Stimulated activated CD8-positive, alpha-beta memory T cell treated with anti-CD3 and anti-CD28 coated beads, Interleukin-15, amount 100 ng/mL, for 1 hour (primary cell): ENCODE measurements at regions not wholly inside any gene's neighbourhood (a gene's known extent, or its start where the extent isn't known, plus 50 kb on each side); places are given as distances from the start of the nearest gene placed in this dataset.
"Not testable (repeated sequence)": the region's sequence is repeated elsewhere in the genome, so short reads cannot be mapped to it uniquely, and the experiment has no call there.

Source experiments
- DNase-seq: peaks from one replicate; pipeline ENCODE4 v3.0.0-alpha.2; 2020; ENCODE audit warnings: low read depth

DNA sequence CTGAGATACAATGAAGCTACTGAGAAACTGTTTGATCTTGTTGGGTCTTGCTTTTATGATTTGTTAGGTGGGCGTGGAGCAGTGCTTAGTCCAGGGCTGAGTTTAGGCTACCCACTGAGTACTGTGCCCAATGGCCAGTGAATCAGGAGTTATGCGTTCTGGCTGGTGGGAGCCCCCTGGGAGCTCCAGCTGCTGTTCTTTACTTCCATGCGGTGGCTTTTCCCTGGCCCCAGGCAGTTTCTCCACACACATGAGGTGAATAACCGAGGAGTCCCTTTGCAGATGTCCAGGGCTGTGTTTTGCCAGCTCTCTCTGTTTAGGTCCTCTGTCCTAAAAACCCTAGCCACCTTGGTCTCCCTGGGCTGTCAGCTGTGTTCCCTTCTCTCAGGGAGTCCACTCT, 106.5 kb downstream of the KLF13 start:
- no peak for DNase-seq

- no peak for DNase-seq
Measured at GRCh38 chr15:31433574-31433973, 106.9 kb downstream of the KLF13 start.

GRCh38 chr15:31434275-31434587, 107.6 kb downstream of the KLF13 start:
- no peak for DNase-seq

- DNase-seq: peak; percentile 59
Measured at GRCh38 chr15:31434588-31435260, 108.1 kb downstream of the KLF13 start.

GRCh38 chr15:31435261-31435911, 108.8 kb downstream of the KLF13 start:
- peak; percentile 41 for DNase-seq

GRCh38 chr15:31435912-31436628, 109.4 kb downstream of the KLF13 start:
- DNase-seq: no peak

GRCh38 chr15:31437686-31438085, 111.1 kb downstream of the KLF13 start:
- no peak for DNase-seq

- no peak for DNase-seq
Measured at GRCh38 chr15:31438601-31439265, 112.1 kb downstream of the KLF13 start.

DNA sequence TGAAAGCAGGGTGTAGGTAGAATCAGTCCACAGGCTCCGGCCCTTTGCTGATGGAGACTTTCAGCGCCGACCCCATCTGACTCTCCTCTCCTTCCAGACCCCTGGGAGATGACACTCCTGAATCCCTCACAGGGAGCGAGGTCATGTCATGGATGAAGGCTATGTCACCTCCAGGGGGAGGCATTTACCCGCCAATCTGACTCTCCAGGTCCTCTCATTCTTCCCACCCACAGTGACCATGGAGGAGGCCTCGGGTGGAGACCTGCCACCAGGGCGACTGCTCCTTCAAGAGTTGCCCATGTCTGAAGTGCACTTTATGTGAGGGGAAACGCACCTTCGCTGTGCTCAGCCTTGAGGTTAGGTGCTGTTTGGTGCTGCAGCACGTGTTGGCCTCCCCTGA, 112.7 kb downstream of the KLF13 start:
- no peak for DNase-seq

DNA sequence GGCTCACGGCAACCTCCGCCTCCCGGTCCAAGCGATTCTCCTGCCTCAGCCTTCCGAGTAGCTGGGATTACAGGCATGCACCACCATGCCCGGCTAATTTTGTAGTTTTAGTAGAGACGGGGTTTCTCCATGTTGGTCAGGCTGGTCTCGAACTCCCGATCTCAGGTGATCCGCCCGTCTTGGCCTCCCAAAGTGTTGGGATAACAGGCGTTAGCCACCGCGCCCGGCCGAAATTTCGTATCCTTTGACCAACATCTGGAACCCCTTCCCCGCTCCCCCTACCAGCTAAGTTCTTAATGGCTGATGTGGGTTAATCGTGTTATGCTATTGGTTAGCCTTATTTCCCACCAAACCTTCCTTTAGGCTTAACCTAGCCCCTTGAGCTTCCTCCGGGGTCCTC, 113.6 kb downstream of the KLF13 start:
- not testable (repeated sequence) for DNase-seq

- no peak for DNase-seq
Measured at GRCh38 chr15:31440754-31441311, 114.2 kb downstream of the KLF13 start.

GRCh38 chr15:31442226-31442625, 115.6 kb downstream of the KLF13 start:
- no peak for DNase-seq

GRCh38 chr15:31442699-31443111, 116.1 kb downstream of the KLF13 start:
- DNase-seq: no peak

- DNase-seq: no peak
Measured at GRCh38 chr15:31444844-31445243, 118.2 kb downstream of the KLF13 start.

- DNase-seq: no peak
Measured at GRCh38 chr15:31446546-31446945, 119.9 kb downstream of the KLF13 start.

DNA sequence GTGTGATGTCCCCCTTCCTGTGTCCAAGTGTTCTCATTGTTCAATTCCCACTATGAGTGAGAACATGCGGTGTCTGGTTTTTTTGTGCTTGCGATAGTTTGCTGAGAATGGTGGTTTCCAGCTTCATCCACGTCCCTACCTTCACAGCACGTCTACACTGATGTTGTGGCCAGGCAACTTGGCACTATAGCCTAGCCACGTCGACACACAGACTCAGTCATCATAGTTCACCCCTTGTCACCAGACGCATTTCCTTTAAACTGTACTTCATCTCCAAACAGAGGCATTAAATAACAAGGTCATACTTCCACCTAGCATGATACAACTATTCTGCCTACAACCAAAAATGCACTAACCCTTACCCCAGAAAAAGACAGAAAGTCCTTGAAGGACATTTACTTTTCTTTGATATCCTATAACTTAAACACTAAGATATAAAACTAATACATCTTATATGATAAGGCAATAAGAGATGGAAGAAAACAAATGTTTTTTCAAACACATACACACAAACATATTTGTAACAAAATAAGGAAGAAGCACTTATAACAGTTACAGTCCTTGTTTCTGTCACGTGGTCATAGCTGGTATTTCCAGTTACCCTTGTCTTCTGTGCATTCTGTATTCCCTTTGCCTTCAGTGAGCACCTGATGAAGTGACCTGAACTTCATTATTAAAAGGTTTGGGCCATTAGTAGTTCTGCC, 121.4 kb downstream of the KLF13 start:
- no peak for DNase-seq

GRCh38 chr15:31448635-31448979, 122.0 kb downstream of the KLF13 start:
- no peak for DNase-seq

- DNase-seq: no peak
Measured at GRCh38 chr15:31452595-31453557, 126.2 kb downstream of the KLF13 start.

- DNase-seq: no peak
Measured at GRCh38 chr15:31453558-31454318, 127.1 kb downstream of the KLF13 start.

GRCh38 chr15:31455499-31455898, 128.9 kb downstream of the KLF13 start:
- no peak for DNase-seq
